Type B pancreatic cell (in vitro differentiated cells): ENCODE measurements at regions not wholly inside any gene's neighbourhood (a gene's known extent, or its start where the extent isn't known, plus 50 kb on each side); places are given as distances from the start of the nearest gene placed in this dataset.

Experiments
- DNase-seq: peaks from one replicate; pipeline ENCODE4 v3.0.0; 2021; ENCODE audit warnings: mixed read lengths; ENCODE audit not compliant: unreplicated experiment; ENCODE audit errors: extremely low spot score
- H3K27ac Mint-ChIP-seq: 2 replicates; pipeline ENCODE4 v1.8.0; 2021; ENCODE audit warnings: mild to moderate bottlenecking, mixed read lengths
- H3K27me3 Mint-ChIP-seq: 2 replicates; pipeline ENCODE4 v1.8.0; 2021; ENCODE audit warnings: mixed read lengths
- H3K36me3 Mint-ChIP-seq: 2 replicates; pipeline ENCODE4 v1.8.0; 2021; ENCODE audit warnings: mixed read lengths
- H3K4me1 Mint-ChIP-seq: one replicate; pipeline ENCODE4 v1.8.0; 2021; ENCODE audit warnings: mixed read lengths; ENCODE audit not compliant: unreplicated experiment
- H3K4me3 Mint-ChIP-seq: 2 replicates; pipeline ENCODE4 v1.8.0; 2021; ENCODE audit warnings: mild to moderate bottlenecking, mixed read lengths
- H3K9me3 Mint-ChIP-seq: 2 replicates; pipeline ENCODE4 v1.8.0; 2021; ENCODE audit warnings: mixed read lengths
- CTCF ChIP-seq: fragments of 200-600 bp; sonication (generic); conservative IDR thresholded peaks from 2 replicates; pipeline ENCODE4 v1.5.0; 2021; ENCODE audit warnings: antibody characterized with exemption, mild to moderate bottlenecking

- peaks cover 20% of the 10 kb centered on the region for H3K4me1 Mint-ChIP-seq
- no peaks in the 10 kb centered on the region for H3K36me3 Mint-ChIP-seq
- no peak for DNase-seq
- TF ChIP-seq CTCF: peak; percentile 43
- no peak overlapping the region for H3K4me3 Mint-ChIP-seq
- H3K27ac Mint-ChIP-seq: no peak overlapping the region
- H3K9me3 Mint-ChIP-seq: peaks cover 13% of the 10 kb centered on the region
- no peaks in the 10 kb centered on the region for H3K27me3 Mint-ChIP-seq
Observed at GRCh38 chr6:14702678-14703077, 543.2 kb upstream of the JARID2 start.

- H3K27me3 Mint-ChIP-seq: no peaks in the 10 kb centered on the region
- DNase-seq: no peak
- no peaks in the 10 kb centered on the region for H3K36me3 Mint-ChIP-seq
- no peak for TF ChIP-seq CTCF
- H3K27ac Mint-ChIP-seq: no peak overlapping the region
- H3K4me1 Mint-ChIP-seq: peaks cover 20% of the 10 kb centered on the region
- no peak overlapping the region for H3K4me3 Mint-ChIP-seq
- H3K9me3 Mint-ChIP-seq: peaks cover 13% of the 10 kb centered on the region
Observed at GRCh38 chr6:14703586-14703985, 542.3 kb upstream of the JARID2 start.

- no peaks in the 10 kb centered on the region for H3K36me3 Mint-ChIP-seq
- DNase-seq: no peak
- peaks cover 20% of the 10 kb centered on the region for H3K4me1 Mint-ChIP-seq
Observed at GRCh38 chr6:14704383-14705271, 541.2 kb upstream of the JARID2 start.

GRCh38 chr6:14705841-14706377, 540.0 kb upstream of the JARID2 start:
- TF ChIP-seq CTCF: no peak
- H3K36me3 Mint-ChIP-seq: no peaks in the 10 kb centered on the region
- no peak overlapping the region for H3K4me3 Mint-ChIP-seq
- H3K4me1 Mint-ChIP-seq: peaks cover 20% of the 10 kb centered on the region
- H3K27me3 Mint-ChIP-seq: no peaks in the 10 kb centered on the region
- peaks cover under 1% of the 10 kb centered on the region for H3K9me3 Mint-ChIP-seq
- no peak for DNase-seq
- no peak overlapping the region for H3K27ac Mint-ChIP-seq

More at GRCh38 chr6:14704383-14705271, 541.2 kb upstream of the JARID2 start:
- H3K9me3 Mint-ChIP-seq: peaks cover 13% of the 10 kb centered on the region
- H3K27me3 Mint-ChIP-seq: no peaks in the 10 kb centered on the region
- H3K4me3 Mint-ChIP-seq: no peak overlapping the region
- no peak overlapping the region for H3K27ac Mint-ChIP-seq
- TF ChIP-seq CTCF: no peak

GRCh38 chr6:14706378-14706929, 539.4 kb upstream of the JARID2 start:
- Mint-ChIP-seq H3K4me1 (peaks cover 20% of the 10 kb centered on the region), H3K9me3 (peaks cover 6% of the 10 kb centered on the region), H3K27me3 (no peaks in the 10 kb centered on the region), H3K4me3 (no peak overlapping the region), H3K36me3 (no peaks in the 10 kb centered on the region), H3K27ac (peak overlapping the region; percentile 20)
- TF ChIP-seq CTCF: no peak
- no peak for DNase-seq
